Activated T-cell treated with anti-CD3 and anti-CD28 coated beads, Interleukin-2, amount 50 U/mL, for 4 hours (primary cell): ENCODE measurements at regions not wholly inside any gene's neighbourhood (a gene's known extent, or its start where the extent isn't known, plus 50 kb on each side); places are given as distances from the start of the nearest gene placed in this dataset.

ENCODE experiments used
- ATAC-seq, 2 donors: fragments of 200-7000 bp; cut with Tn5 transposase; one replicate each; pipeline ENCODE4 v1.10.0; 2021
- DNase-seq: peaks from one replicate; pipeline ENCODE4 v3.0.0-alpha.2; 2020
- H3K27me3 Mint-ChIP-seq: one replicate; pipeline ENCODE4 v1.8.0; 2021; ENCODE audit warnings: low read depth, mixed read lengths
- H3K36me3 Mint-ChIP-seq: one replicate; pipeline ENCODE4 v1.8.0; 2022; ENCODE audit warnings: mixed read lengths; ENCODE audit not compliant: insufficient read depth
- H3K4me1 Mint-ChIP-seq: one replicate; pipeline ENCODE4 v1.8.0; 2021; ENCODE audit warnings: low read depth, mixed read lengths
- H3K4me3 Mint-ChIP-seq: one replicate; pipeline ENCODE4 v1.8.0; 2021; ENCODE audit warnings: mild to moderate bottlenecking, moderate library complexity, mixed read lengths
- H3K9me3 Mint-ChIP-seq: one replicate; pipeline ENCODE4 v1.8.0; 2021; ENCODE audit warnings: mixed read lengths

- Mint-ChIP-seq H3K4me1 (peaks cover 22% of the 10 kb centered on the region), H3K9me3 (no peaks in the 10 kb centered on the region), H3K36me3 (no peaks in the 10 kb centered on the region), H3K4me3 (no peak overlapping the region), H3K27me3 (peaks cover 2% of the 10 kb centered on the region)
- ATAC-seq (no peak), DNase-seq (no peak)
Observed at GRCh38 chr17:34843682-34844081, 117.6 kb downstream of the CCT6B start.

- peaks cover 22% of the 10 kb centered on the region for H3K4me1 Mint-ChIP-seq
- H3K27me3 Mint-ChIP-seq, result peaks cover 2% of the 10 kb centered on the region
- no peaks in the 10 kb centered on the region for H3K9me3 Mint-ChIP-seq
- DNase-seq (no peak), ATAC-seq (no peak)
- no peaks in the 10 kb centered on the region for H3K36me3 Mint-ChIP-seq
- no peak overlapping the region for H3K4me3 Mint-ChIP-seq
Observed at GRCh38 chr17:34842235-34842634, 119.0 kb downstream of the CCT6B start.

DNA sequence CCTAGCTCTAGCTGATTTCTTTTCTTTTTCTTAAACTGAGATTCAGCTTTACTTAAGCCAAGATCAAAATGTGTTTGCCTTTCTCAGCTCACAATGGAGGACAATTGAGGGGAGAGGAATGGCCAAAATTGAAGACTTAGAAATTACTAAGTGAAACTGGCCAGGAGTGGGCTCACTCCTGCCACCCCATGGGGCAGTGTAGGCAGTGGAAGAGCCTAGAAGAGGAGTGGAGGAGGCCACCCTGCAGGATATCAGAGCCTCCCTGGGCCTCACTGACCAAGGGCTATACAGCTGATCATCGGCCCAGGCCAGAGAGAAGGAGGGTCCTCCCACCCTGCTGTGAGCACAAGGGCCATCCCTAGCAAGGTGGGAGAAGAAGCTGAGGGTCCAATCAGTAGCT lies 119.8 kb downstream of the CCT6B start:
- ATAC-seq, result no peak
- H3K4me3 Mint-ChIP-seq, result no peak overlapping the region
- peaks cover 22% of the 10 kb centered on the region for H3K4me1 Mint-ChIP-seq
- no peaks in the 10 kb centered on the region for H3K9me3 Mint-ChIP-seq
- peaks cover 2% of the 10 kb centered on the region for H3K27me3 Mint-ChIP-seq
- no peaks in the 10 kb centered on the region for H3K36me3 Mint-ChIP-seq
- DNase-seq, result no peak

GRCh38 chr17:34840750-34841149 lies 120.5 kb downstream of the CCT6B start:
- ATAC-seq (peak in 1 of 2 donors; percentile 18), DNase-seq (no peak)
- H3K36me3 Mint-ChIP-seq, result no peaks in the 10 kb centered on the region
- peaks cover 2% of the 10 kb centered on the region for H3K27me3 Mint-ChIP-seq
- H3K4me1 Mint-ChIP-seq, result peaks cover 22% of the 10 kb centered on the region
- H3K4me3 Mint-ChIP-seq, result no peak overlapping the region
- no peaks in the 10 kb centered on the region for H3K9me3 Mint-ChIP-seq

DNA sequence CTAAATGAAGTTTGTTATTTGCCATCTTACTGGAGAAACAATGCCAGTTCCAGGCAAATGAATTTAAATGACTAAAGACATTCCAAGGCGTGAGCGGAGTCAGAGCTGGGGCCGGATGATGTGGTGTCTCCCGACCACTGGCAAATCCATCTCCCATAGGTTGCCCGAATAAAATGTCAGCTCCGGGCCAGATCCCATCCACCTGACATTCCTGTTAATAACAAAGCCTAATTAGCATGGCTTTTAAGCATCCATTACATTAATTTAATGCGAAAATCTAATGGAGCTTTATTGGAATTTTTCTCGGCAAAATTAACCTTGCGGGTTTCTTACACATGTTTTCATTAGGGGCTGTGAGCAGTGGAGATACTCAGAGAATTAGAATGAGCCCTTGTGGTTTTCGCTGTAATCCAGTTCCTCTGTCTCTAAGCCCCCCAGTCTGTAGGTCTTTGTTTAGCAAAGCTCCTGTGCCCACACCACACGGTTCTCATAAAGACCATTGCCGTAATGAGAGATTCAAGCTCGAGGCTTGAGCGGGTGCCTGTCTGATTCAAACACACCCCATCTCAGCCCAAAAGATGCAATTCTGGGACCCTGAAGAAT lies 123.3 kb downstream of the CCT6B start:
- no peak for ATAC-seq
- H3K27me3 Mint-ChIP-seq, result peaks cover 7% of the 10 kb centered on the region
- peaks cover 22% of the 10 kb centered on the region for H3K4me1 Mint-ChIP-seq
- no peak for DNase-seq
- no peaks in the 10 kb centered on the region for H3K36me3 Mint-ChIP-seq
- H3K9me3 Mint-ChIP-seq, result no peaks in the 10 kb centered on the region
- H3K4me3 Mint-ChIP-seq, result no peak overlapping the region

DNA sequence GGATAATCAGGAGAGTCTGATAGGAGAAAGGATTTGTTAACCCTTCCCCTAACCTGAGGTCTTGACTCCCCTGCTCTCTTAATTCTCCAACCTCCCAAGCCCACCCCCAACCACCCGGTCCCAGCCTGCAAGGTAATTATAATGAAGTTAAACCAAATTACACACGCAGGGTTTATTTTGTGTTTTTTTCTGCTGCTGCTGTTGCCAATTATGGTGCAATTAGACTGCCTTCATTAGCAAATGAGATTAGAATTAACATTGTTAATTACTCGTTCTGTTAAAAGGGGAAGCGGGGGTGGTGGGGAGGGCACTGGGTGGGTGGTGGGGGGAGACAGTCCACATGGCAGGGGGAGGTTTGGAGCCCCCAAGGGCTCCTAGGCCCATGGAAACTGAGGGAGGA lies 128.9 kb downstream of the CCT6B start:
- H3K4me1 Mint-ChIP-seq, result peaks cover 2% of the 10 kb centered on the region
- no peaks in the 10 kb centered on the region for H3K9me3 Mint-ChIP-seq
- no peak overlapping the region for H3K4me3 Mint-ChIP-seq
- ATAC-seq (no peak), DNase-seq (no peak)
- peaks cover 5% of the 10 kb centered on the region for H3K27me3 Mint-ChIP-seq
- no peaks in the 10 kb centered on the region for H3K36me3 Mint-ChIP-seq

DNA sequence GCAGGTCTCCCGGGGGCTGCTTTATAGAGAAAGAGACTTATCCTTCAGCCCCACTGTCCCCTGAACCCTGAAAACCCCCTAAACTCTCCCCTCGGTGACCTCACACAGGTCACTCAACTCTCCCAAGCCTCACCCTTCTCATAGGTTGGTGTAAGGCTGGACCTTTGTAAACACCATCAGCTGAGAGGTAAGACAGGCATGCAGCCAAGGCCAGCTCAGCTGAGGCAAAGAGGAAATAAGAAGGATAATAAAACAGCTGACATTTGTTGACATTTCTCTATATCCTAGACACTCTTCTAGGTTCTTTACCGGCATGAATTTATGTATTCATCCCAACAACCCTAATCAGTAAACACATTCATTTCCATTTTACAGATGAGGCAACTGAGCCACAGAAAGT lies 134.3 kb downstream of the CCT6B start:
- Mint-ChIP-seq H3K27me3 (peaks cover 2% of the 10 kb centered on the region), H3K4me3 (no peak overlapping the region), H3K4me1 (peaks cover 2% of the 10 kb centered on the region), H3K36me3 (no peaks in the 10 kb centered on the region), H3K9me3 (no peaks in the 10 kb centered on the region)
- ATAC-seq (no peak), DNase-seq (no peak)

DNA sequence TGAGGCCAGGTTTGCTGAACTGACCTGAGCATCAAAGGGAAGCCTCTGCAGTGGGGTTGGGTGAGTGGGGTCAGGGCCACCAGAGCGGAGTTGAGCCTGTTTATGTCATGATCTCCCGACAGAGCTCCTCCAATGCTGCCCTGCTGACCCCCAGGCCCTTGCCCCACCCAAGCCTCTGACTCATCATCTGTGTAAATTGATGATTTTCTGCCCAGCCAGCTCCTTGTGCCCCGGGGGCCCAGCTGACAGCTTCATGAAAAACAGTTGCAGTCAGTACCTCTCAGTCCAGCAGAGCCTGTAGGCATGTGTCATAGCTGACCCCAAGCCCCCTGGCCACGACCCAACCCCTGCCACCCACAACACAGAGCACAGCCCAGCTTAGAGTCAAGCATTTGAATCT lies 134.9 kb downstream of the CCT6B start:
- Mint-ChIP-seq H3K4me3 (no peak overlapping the region), H3K36me3 (no peaks in the 10 kb centered on the region), H3K4me1 (no peaks in the 10 kb centered on the region), H3K27me3 (peaks cover 3% of the 10 kb centered on the region), H3K9me3 (no peaks in the 10 kb centered on the region)
- ATAC-seq (no peak), DNase-seq (no peak)

DNA sequence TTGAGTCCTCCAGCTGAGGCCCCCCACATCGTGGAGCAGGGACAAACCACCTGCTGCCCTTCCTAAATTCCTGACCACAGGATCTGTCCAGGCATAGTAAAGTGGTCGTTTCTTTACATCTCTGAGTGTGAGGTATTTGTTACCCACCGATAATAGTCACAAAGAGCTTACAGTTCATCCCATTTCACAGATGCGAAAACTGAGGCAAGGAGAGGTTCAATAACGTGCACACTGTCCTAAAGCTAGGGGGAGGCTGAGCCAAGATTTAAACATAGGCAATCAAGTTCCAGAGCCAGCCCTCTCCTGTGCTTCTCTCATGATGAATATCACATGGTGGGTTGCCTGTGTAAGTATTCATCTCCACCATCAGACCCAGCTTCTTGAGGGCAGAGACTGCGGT lies 135.4 kb downstream of the CCT6B start:
- DNase-seq (no peak), ATAC-seq (no peak)
- peaks cover 5% of the 10 kb centered on the region for H3K27me3 Mint-ChIP-seq
- H3K36me3 Mint-ChIP-seq, result no peaks in the 10 kb centered on the region
- H3K4me1 Mint-ChIP-seq, result no peaks in the 10 kb centered on the region
- no peak overlapping the region for H3K4me3 Mint-ChIP-seq
- H3K9me3 Mint-ChIP-seq, result no peaks in the 10 kb centered on the region

DNA sequence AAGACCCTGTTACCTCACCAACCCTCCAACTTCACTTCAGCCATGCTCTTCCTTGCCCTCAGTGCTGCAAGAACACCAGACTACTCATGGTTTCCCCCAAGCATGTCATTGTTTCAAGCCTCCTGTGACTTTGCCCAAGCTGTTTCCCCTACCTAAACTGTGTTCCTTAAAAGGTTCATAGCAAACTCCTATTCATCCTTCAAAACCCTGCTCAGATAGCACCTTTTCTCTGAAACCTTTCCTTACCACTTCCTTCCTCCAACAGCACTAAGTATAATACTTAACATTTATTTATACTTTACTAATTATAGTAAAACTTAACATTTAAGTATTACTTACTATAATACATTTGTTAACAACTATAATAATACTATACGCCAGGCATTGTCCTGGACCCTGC lies 136.2 kb downstream of the CCT6B start:
- no peak for DNase-seq

DNA sequence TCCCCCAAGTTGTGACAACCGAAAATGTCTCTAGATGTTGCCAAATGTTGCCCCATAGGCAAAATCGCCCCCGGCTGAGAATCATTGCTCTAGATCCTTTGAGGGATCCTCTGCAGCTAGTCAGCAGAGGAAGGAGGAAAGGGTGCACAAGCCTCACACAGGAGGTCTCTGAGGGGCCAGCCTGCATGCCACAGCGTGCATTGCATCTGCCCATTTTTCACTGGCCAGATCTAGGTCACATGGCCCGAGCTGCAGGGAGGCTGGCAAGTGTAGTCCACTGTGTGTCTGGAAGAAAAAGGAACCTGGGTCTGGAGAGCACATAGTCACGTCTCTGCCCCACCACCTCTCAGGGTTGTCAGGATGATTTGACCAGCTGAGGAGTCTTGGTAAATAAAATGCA lies 138.2 kb downstream of the CCT6B start:
- no peaks in the 10 kb centered on the region for H3K36me3 Mint-ChIP-seq
- H3K4me3 Mint-ChIP-seq, result no peak overlapping the region
- peaks cover 12% of the 10 kb centered on the region for H3K27me3 Mint-ChIP-seq
- no peaks in the 10 kb centered on the region for H3K9me3 Mint-ChIP-seq
- ATAC-seq, result no peak
- no peaks in the 10 kb centered on the region for H3K4me1 Mint-ChIP-seq
- no peak for DNase-seq

More for the DNA sequence above, 136.2 kb downstream of the CCT6B start:
- Mint-ChIP-seq H3K4me3 (no peak overlapping the region), H3K9me3 (no peaks in the 10 kb centered on the region), H3K36me3 (no peaks in the 10 kb centered on the region), H3K27me3 (peaks cover 8% of the 10 kb centered on the region), H3K4me1 (no peaks in the 10 kb centered on the region)
- ATAC-seq, result no peak

DNA sequence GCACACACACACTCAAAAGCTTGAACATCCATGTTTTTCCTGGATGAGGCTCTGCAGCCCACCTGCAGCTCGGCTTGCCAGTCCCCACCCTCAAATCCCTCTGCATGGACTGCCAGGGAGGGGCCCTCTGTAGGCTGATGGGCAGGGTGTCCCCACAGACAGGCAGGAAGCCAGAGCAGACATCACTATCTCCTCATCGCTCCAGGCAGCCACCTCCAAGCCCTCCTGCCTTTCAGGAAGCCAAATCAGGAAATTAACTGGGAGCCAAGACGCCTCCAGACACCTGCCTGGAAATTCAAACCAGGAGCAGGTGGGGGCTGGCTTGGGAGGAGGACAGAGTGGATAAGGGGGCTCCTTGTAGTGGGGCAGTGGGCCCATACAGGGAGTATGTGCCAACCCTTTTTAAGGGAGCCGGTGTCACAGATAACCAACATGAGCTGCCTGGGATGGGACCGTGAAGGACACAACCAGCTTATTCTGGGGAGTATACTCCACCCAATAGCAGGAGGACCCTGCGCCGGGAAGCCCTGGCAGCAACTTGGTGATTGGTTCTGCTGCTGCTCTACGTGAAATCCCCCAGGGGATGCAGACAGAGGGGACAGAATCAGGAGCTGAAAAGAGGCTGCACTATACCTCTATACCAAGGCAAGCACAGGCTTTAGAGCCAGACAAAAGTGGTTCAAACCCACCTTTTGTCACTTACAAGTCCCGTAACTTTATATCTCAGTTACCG lies 139.1 kb downstream of the CCT6B start:
- no peaks in the 10 kb centered on the region for H3K9me3 Mint-ChIP-seq
- DNase-seq, result no peak
- no peaks in the 10 kb centered on the region for H3K36me3 Mint-ChIP-seq
- peaks cover 15% of the 10 kb centered on the region for H3K27me3 Mint-ChIP-seq
- H3K4me3 Mint-ChIP-seq, result no peak overlapping the region
- H3K4me1 Mint-ChIP-seq, result no peaks in the 10 kb centered on the region
- no peak for ATAC-seq

GRCh38 chr17:34820922-34821321 lies 140.3 kb downstream of the CCT6B start:
- no peak for ATAC-seq
- Mint-ChIP-seq H3K27me3 (peaks cover 15% of the 10 kb centered on the region), H3K4me3 (no peak overlapping the region), H3K4me1 (no peaks in the 10 kb centered on the region), H3K36me3 (no peaks in the 10 kb centered on the region), H3K9me3 (no peaks in the 10 kb centered on the region)
- no peak for DNase-seq

GRCh38 chr17:34820248-34820801 lies 140.9 kb downstream of the CCT6B start:
- no peaks in the 10 kb centered on the region for H3K9me3 Mint-ChIP-seq
- no peaks in the 10 kb centered on the region for H3K36me3 Mint-ChIP-seq
- no peak for DNase-seq
- ATAC-seq, result peak; percentile 21 to 34
- H3K4me1 Mint-ChIP-seq, result no peaks in the 10 kb centered on the region
- H3K4me3 Mint-ChIP-seq, result no peak overlapping the region
- H3K27me3 Mint-ChIP-seq, result peaks cover 15% of the 10 kb centered on the region
